Choroid plexus epithelial cell (primary cell): ENCODE measurements at regions not wholly inside any gene's neighbourhood (a gene's known extent, or its start where the extent isn't known, plus 50 kb on each side); places are given as distances from the start of the nearest gene placed in this dataset.

ENCODE experiments used
- DNase-seq: peaks from one replicate; pipeline ENCODE4 v3.0.0-alpha.2; 2010; ENCODE audit warnings: low read depth
- H3K4me3 ChIP-seq: 2 replicates; pipeline ENCODE4 v1.5.1; 2011; ENCODE audit warnings: low read depth, mild to moderate bottlenecking, control low read depth, low read length, moderate library complexity
- CTCF ChIP-seq: conservative IDR thresholded peaks from 2 replicates; pipeline ENCODE4 v1.5.1; 2011; ENCODE audit warnings: low read depth, mild to moderate bottlenecking, control low read depth, inconsistent platforms, low read length, moderate library complexity

- no peak overlapping the region for H3K4me3 ChIP-seq
- DNase-seq: no peak
- no peak for TF ChIP-seq CTCF
Measured at GRCh38 chr20:23242556-23243180, 107.9 kb upstream of the NXT1 start.

GRCh38 chr20:23242104-23242503 is 108.5 kb upstream of the NXT1 start:
- no peak for DNase-seq
- no peak overlapping the region for H3K4me3 ChIP-seq
- TF ChIP-seq CTCF: no peak

- H3K4me3 ChIP-seq: no peak overlapping the region
- TF ChIP-seq CTCF: no peak
- no peak for DNase-seq
Measured at GRCh38 chr20:23241416-23241815, 109.2 kb upstream of the NXT1 start.

GRCh38 chr20:23240519-23240918 is 110.1 kb upstream of the NXT1 start:
- no peak overlapping the region for H3K4me3 ChIP-seq
- no peak for TF ChIP-seq CTCF
- no peak for DNase-seq

GRCh38 chr20:23237201-23237600 is 113.4 kb upstream of the NXT1 start:
- TF ChIP-seq CTCF: no peak
- no peak overlapping the region for H3K4me3 ChIP-seq
- no peak for DNase-seq

- peak; percentile 98 for TF ChIP-seq CTCF
- no peak overlapping the region for H3K4me3 ChIP-seq
- DNase-seq: peak; percentile 88
Measured at GRCh38 chr20:23235173-23236027, 115.2 kb upstream of the NXT1 start.
